ENCODE measurements at regions not wholly inside any gene's neighbourhood (a gene's known extent, or its start where the extent isn't known, plus 50 kb on each side); places are given as distances from the start of the nearest gene placed in this dataset.

DNA sequence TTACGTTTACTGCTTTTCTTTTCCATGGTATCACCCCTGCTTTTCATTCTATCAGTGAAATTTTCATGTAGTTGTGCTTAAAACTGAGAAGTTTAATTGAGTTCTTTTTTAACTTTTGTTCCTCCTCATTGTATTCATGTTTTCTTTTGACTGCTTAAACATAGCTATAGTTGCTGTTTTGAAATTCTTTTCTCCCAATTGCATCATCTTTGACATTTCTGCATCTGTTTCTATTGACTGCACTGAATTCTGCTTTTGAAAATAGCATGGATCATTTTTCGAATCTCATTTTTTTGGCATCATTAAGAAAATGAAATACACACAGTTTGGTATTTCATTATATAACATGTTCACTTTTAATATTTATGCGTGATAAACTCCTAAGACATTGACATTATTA, 694.9 kb downstream of the MECOM start:
- TF ChIP-seq EGR1 (IDR thresholded peaks at IDR 0.05) (no peak), NFIC (IDR thresholded peaks at IDR 0.05) (no peak), EP300 (IDR thresholded peaks at IDR 0.05; ENCODE audit: borderline replicate concordance) (no peak), TAF1 (IDR thresholded peaks at IDR 0.05; ENCODE audit: low read depth) (no peak), RAD21 (IDR thresholded peaks at IDR 0.05; ENCODE audit: low read depth) (no peak), TCF12 (IDR thresholded peaks at IDR 0.05; ENCODE audit: low read depth) (no peak), CEBPB (IDR thresholded peaks at IDR 0.05) (no peak), ZBTB7A (IDR thresholded peaks at IDR 0.05; ENCODE audit: low read depth) (no peak), TEAD4 (IDR thresholded peaks at IDR 0.05) (no peak), CREB1 (IDR thresholded peaks at IDR 0.05; ENCODE audit: low read depth) (no peak), FOXM1 (IDR thresholded peaks at IDR 0.05; ENCODE audit: borderline replicate concordance, low read depth) (no peak), YY1 (IDR thresholded peaks at IDR 0.05; ENCODE audit: low read depth) (no peak)
- TF ChIP-seq, protein P1, sequence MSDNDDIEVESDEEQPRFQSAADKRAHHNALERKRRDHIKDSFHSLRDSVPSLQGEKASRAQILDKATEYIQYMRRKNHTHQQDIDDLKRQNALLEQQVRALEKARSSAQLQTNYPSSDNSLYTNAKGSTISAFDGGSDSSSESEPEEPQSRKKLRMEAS (IDR thresholded peaks at IDR 0.05): no peak
- TF ChIP-seq, protein P2, sequence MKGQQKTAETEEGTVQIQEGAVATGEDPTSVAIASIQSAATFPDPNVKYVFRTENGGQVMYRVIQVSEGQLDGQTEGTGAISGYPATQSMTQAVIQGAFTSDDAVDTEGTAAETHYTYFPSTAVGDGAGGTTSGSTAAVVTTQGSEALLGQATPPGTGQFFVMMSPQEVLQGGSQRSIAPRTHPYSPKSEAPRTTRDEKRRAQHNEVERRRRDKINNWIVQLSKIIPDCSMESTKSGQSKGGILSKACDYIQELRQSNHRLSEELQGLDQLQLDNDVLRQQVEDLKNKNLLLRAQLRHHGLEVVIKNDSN (IDR thresholded peaks at IDR 0.05): no peak
- TF ChIP-seq, protein P3, sequence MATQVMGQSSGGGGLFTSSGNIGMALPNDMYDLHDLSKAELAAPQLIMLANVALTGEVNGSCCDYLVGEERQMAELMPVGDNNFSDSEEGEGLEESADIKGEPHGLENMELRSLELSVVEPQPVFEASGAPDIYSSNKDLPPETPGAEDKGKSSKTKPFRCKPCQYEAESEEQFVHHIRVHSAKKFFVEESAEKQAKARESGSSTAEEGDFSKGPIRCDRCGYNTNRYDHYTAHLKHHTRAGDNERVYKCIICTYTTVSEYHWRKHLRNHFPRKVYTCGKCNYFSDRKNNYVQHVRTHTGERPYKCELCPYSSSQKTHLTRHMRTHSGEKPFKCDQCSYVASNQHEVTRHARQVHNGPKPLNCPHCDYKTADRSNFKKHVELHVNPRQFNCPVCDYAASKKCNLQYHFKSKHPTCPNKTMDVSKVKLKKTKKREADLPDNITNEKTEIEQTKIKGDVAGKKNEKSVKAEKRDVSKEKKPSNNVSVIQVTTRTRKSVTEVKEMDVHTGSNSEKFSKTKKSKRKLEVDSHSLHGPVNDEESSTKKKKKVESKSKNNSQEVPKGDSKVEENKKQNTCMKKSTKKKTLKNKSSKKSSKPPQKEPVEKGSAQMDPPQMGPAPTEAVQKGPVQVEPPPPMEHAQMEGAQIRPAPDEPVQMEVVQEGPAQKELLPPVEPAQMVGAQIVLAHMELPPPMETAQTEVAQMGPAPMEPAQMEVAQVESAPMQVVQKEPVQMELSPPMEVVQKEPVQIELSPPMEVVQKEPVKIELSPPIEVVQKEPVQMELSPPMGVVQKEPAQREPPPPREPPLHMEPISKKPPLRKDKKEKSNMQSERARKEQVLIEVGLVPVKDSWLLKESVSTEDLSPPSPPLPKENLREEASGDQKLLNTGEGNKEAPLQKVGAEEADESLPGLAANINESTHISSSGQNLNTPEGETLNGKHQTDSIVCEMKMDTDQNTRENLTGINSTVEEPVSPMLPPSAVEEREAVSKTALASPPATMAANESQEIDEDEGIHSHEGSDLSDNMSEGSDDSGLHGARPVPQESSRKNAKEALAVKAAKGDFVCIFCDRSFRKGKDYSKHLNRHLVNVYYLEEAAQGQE (IDR thresholded peaks at IDR 0.05; ENCODE audit: low read depth): no peak

DNA sequence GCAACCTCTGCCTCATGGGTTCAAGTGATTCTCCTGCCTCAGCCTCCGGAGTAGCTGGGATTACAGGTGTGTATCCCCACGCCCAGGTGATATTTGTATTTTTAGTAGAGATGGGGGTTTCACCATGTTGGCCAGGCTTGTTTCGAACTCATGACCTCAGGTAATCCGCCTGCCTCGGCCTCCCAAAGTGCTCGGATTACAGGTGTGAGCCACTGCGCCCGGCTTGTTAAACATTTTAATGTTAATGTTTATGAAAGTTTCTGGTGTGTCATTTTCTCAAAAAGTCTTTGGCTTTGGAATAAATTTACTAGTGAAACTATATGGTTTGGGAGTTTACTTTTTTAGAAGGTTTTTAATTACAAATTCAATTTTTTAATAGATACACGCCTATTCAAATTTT, 698.8 kb downstream of the MECOM start:
- TF ChIP-seq, protein P3 (IDR thresholded peaks at IDR 0.05; ENCODE audit: low read depth): no peak
- TF ChIP-seq CREB1 (IDR thresholded peaks at IDR 0.05; ENCODE audit: low read depth): no peak

DNA sequence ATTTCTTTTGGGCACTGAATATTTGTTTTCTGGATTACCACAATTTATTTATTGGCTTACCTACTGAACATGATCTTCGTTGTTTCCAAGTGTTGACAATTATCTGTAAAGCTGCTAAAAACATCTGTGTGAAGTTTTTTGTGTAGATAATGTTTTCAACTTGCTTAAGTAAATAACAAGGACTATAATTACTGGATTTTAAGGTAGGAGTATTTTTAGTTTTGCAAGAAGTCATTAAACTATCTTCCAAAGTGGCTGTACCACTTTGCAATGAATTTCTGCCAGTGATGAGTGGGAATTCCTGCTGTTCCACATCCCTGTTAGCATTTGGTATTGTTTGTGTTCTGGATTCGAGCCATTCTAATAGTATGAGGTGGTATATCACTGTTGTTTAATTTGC, 702.2 kb downstream of the MECOM start:
- TF ChIP-seq CEBPB (IDR thresholded peaks at IDR 0.05) (no peak), CREB1 (IDR thresholded peaks at IDR 0.05; ENCODE audit: low read depth) (no peak), EGR1 (IDR thresholded peaks at IDR 0.05) (no peak), TEAD4 (IDR thresholded peaks at IDR 0.05) (no peak), FOXM1 (IDR thresholded peaks at IDR 0.05; ENCODE audit: borderline replicate concordance, low read depth) (no peak), NFIC (IDR thresholded peaks at IDR 0.05) (no peak), EP300 (IDR thresholded peaks at IDR 0.05; ENCODE audit: borderline replicate concordance) (no peak), ZBTB7A (IDR thresholded peaks at IDR 0.05; ENCODE audit: low read depth) (no peak), TAF1 (IDR thresholded peaks at IDR 0.05; ENCODE audit: low read depth) (no peak), RAD21 (IDR thresholded peaks at IDR 0.05; ENCODE audit: low read depth) (no peak), TCF12 (IDR thresholded peaks at IDR 0.05; ENCODE audit: low read depth) (no peak), YY1 (IDR thresholded peaks at IDR 0.05; ENCODE audit: low read depth) (no peak)
- TF ChIP-seq, protein P1 (IDR thresholded peaks at IDR 0.05): no peak
- TF ChIP-seq, protein P3 (IDR thresholded peaks at IDR 0.05; ENCODE audit: low read depth): no peak
- TF ChIP-seq, protein P2 (IDR thresholded peaks at IDR 0.05): no peak

DNA sequence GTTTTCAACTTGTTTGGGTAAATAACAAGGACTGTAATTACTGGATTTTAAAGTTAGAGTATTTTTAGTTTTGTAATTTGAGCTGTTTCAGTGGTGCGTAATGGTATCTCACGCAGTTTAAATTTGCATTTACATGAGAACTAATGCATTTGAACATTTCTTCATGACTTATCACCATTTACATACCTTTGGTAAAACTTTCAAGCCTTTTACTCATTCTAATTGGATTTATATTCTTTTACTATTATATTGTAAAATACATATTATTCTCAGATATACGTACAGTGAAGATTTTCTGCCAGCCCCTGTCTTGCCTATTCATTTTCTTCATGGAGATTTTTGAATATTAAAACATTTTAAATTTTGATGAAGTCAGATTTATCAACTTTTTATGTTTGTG, 703.8 kb downstream of the MECOM start:
- TF ChIP-seq, protein P3 (IDR thresholded peaks at IDR 0.05; ENCODE audit: low read depth): no peak
- TF ChIP-seq CEBPB (IDR thresholded peaks at IDR 0.05) (no peak), ZBTB7A (IDR thresholded peaks at IDR 0.05; ENCODE audit: low read depth) (no peak), NFIC (IDR thresholded peaks at IDR 0.05) (no peak), YY1 (IDR thresholded peaks at IDR 0.05; ENCODE audit: low read depth) (no peak), FOXM1 (IDR thresholded peaks at IDR 0.05; ENCODE audit: borderline replicate concordance, low read depth) (no peak), TEAD4 (IDR thresholded peaks at IDR 0.05) (no peak), EGR1 (IDR thresholded peaks at IDR 0.05) (no peak), RAD21 (IDR thresholded peaks at IDR 0.05; ENCODE audit: low read depth) (no peak)
- TF ChIP-seq, protein P2 (IDR thresholded peaks at IDR 0.05): no peak
